Endometrium (tissue), 2 donors: ENCODE measurements at regions not wholly inside any gene's neighbourhood (a gene's known extent, or its start where the extent isn't known, plus 50 kb on each side); places are given as distances from the start of the nearest gene placed in this dataset.

Source experiments
- FAIRE-seq: peaks from 2 replicates; lab custom pipeline; 2012; peaks lifted over from hg19 to GRCh38; lab: Jason Lieb, UNC
- donor health status: control.
- donor health status: control.

- no peak for FAIRE-seq
Observed at GRCh38 chr12:65598688-65599087, 225.6 kb upstream of the HMGA2 start.

GRCh38 chr12:65602253-65602609 is 222.1 kb upstream of the HMGA2 start:
- FAIRE-seq, result no peak

- peak; percentile 15 for FAIRE-seq
Observed at GRCh38 chr12:65602610-65603295, 221.5 kb upstream of the HMGA2 start.

- FAIRE-seq, result no peak
Observed at GRCh38 chr12:65603438-65604351, 220.6 kb upstream of the HMGA2 start.

- no peak for FAIRE-seq
Observed at GRCh38 chr12:65605019-65605418, 219.3 kb upstream of the HMGA2 start.

GRCh38 chr12:65606008-65606766 is 218.1 kb upstream of the HMGA2 start:
- no peak for FAIRE-seq

- FAIRE-seq, result no peak
Observed at GRCh38 chr12:65607401-65607841, 216.9 kb upstream of the HMGA2 start.

GRCh38 chr12:65608319-65608916 is 215.9 kb upstream of the HMGA2 start:
- FAIRE-seq, result no peak

- no peak for FAIRE-seq
Observed at GRCh38 chr12:65609359-65609771, 214.9 kb upstream of the HMGA2 start.

GRCh38 chr12:65611396-65611795 is 212.9 kb upstream of the HMGA2 start:
- no peak for FAIRE-seq

- no peak for FAIRE-seq
Observed at GRCh38 chr12:65612440-65612839, 211.8 kb upstream of the HMGA2 start.

- no peak for FAIRE-seq
Observed at GRCh38 chr12:65613692-65614091, 210.6 kb upstream of the HMGA2 start.

- FAIRE-seq, result no peak
Observed at GRCh38 chr12:65614259-65614889, 209.9 kb upstream of the HMGA2 start.

GRCh38 chr12:65615118-65615517 is 209.2 kb upstream of the HMGA2 start:
- no peak for FAIRE-seq

- no peak for FAIRE-seq
Observed at GRCh38 chr12:65616022-65616421, 208.3 kb upstream of the HMGA2 start.

- FAIRE-seq, result no peak
Observed at GRCh38 chr12:65618588-65618987, 205.7 kb upstream of the HMGA2 start.

GRCh38 chr12:65619018-65619417 is 205.3 kb upstream of the HMGA2 start:
- no peak for FAIRE-seq

GRCh38 chr12:65620046-65620445 is 204.2 kb upstream of the HMGA2 start:
- FAIRE-seq, result no peak

GRCh38 chr12:65622056-65622455 is 202.2 kb upstream of the HMGA2 start:
- no peak for FAIRE-seq

- FAIRE-seq, result no peak
Observed at GRCh38 chr12:65623507-65623906, 200.8 kb upstream of the HMGA2 start.

GRCh38 chr12:65624554-65625086 is 199.7 kb upstream of the HMGA2 start:
- no peak for FAIRE-seq

GRCh38 chr12:65628061-65628460 is 196.2 kb upstream of the HMGA2 start:
- FAIRE-seq, result no peak
